ENCODE measurements at regions not wholly inside any gene's neighbourhood (a gene's known extent, or its start where the extent isn't known, plus 50 kb on each side); places are given as distances from the start of the nearest gene placed in this dataset.
"Not testable (repeated sequence)": the region's sequence is repeated elsewhere in the genome, so short reads cannot be mapped to it uniquely, and the experiment has no call there.

- peak; percentile 10 for DNase-seq
Observed at GRCh38 chr1:194102607-194103006, 916.2 kb upstream of the B3GALT2 start.

- no peak for DNase-seq
Observed at GRCh38 chr1:194084755-194085154, 898.3 kb upstream of the B3GALT2 start.

GRCh38 chr1:194081444-194081843 is 895.0 kb upstream of the B3GALT2 start:
- DNase-seq: no peak

- no peak for DNase-seq
Observed at GRCh38 chr1:194080826-194081225, 894.4 kb upstream of the B3GALT2 start.

- DNase-seq: no peak
Observed at GRCh38 chr1:194078765-194079164, 892.4 kb upstream of the B3GALT2 start.

- peak; percentile 64 for DNase-seq
Observed at GRCh38 chr1:194076646-194077045, 890.2 kb upstream of the B3GALT2 start.

- DNase-seq: no peak
Observed at GRCh38 chr1:194073833-194074232, 887.4 kb upstream of the B3GALT2 start.

- no peak for DNase-seq
Observed at GRCh38 chr1:194071205-194071604, 884.8 kb upstream of the B3GALT2 start.

GRCh38 chr1:194069831-194070218 is 883.4 kb upstream of the B3GALT2 start:
- DNase-seq: no peak

GRCh38 chr1:194069168-194069830 is 882.9 kb upstream of the B3GALT2 start:
- peak; percentile 38 for DNase-seq

- DNase-seq: no peak
Observed at GRCh38 chr1:194068446-194069167, 882.2 kb upstream of the B3GALT2 start.

- DNase-seq: peak; percentile 9
Observed at GRCh38 chr1:194067772-194068171, 881.4 kb upstream of the B3GALT2 start.

- DNase-seq: no peak
Observed at GRCh38 chr1:194062962-194063361, 876.5 kb upstream of the B3GALT2 start.

- no peak for DNase-seq
Observed at GRCh38 chr1:194062526-194062925, 876.1 kb upstream of the B3GALT2 start.

GRCh38 chr1:194060481-194060880 is 874.1 kb upstream of the B3GALT2 start:
- DNase-seq: no peak

- not testable (repeated sequence) for DNase-seq
Observed at GRCh38 chr1:194058268-194058667, 871.9 kb upstream of the B3GALT2 start.

GRCh38 chr1:194056169-194056568 is 869.8 kb upstream of the B3GALT2 start:
- DNase-seq: no peak

- DNase-seq: no peak
Observed at GRCh38 chr1:194055536-194055935, 869.1 kb upstream of the B3GALT2 start.

GRCh38 chr1:194052514-194053338 is 866.3 kb upstream of the B3GALT2 start:
- DNase-seq: no peak

- no peak for DNase-seq
Observed at GRCh38 chr1:194047921-194048320, 861.5 kb upstream of the B3GALT2 start.

- no peak for DNase-seq
Observed at GRCh38 chr1:194047206-194047605, 860.8 kb upstream of the B3GALT2 start.

- DNase-seq: peak; percentile 75
Observed at GRCh38 chr1:194045416-194045815, 859.0 kb upstream of the B3GALT2 start.

- DNase-seq: no peak
Observed at GRCh38 chr1:194044892-194045291, 858.5 kb upstream of the B3GALT2 start.

Measured in fibroblast of skin of right biceps (primary cell).